ENCODE measurements at regions not wholly inside any gene's neighbourhood (a gene's known extent, or its start where the extent isn't known, plus 50 kb on each side); places are given as distances from the start of the nearest gene placed in this dataset.

DNA sequence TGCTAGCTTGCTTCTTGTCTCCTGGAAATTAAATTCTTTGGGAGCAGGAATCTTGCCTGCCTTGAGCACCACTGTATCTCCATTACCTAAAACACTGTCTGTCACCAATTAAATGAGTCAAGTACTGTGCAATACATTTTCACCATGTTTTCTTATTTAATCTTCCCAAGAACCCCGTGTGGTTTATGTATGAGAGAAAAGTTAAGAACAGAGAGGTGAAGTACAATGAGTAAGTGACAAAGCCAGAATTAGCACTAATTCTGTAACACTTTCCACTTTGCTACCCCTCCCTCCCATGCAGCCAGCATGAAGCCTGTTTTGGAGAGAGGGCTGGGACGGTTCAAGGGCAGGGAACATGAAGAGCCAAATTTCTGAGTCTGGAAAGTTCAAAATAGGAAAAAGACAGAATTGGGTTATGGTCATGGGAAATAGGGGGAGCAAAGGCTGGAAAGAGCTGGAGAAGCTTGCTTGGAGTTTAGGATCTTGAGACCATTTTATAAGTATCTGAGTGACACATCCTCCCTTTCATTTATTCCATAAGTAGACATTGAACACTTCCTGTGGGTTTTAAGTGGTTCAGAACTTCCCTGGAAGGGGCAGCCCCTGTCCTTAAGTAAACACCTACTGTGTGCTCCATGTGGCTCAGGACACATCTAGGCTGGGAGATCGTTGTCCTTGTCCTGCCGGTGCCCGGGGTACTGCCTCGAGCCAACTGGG, 60.5 kb upstream of the CHST1 start:
- ATAC-seq (no peak), DNase-seq (no peak)
- Histone ChIP-seq H3K27me3 (no peaks in the 10 kb centered on the region), H3K9me3 (no peaks in the 10 kb centered on the region), H3K27ac (no peak overlapping the region), H3K4me1 (no peaks in the 10 kb centered on the region), H3K4me3 (no peak overlapping the region), H3K36me3 (no peaks in the 10 kb centered on the region)
- 64% methylated on average over 6 of the region's 6 CpGs for WGBS (ENCODE audit: insufficient coverage, low coverage, low lambda C conversion rate, missing lambda C conversion rate)
- intact Hi-C loops (cut with DNase I), result no loop called here
- TF ChIP-seq CTCF (IDR thresholded peaks at IDR 0.05), result no peak
- TF ChIP-seq POLR2A (IDR thresholded peaks at IDR 0.05), result no peak

DNA sequence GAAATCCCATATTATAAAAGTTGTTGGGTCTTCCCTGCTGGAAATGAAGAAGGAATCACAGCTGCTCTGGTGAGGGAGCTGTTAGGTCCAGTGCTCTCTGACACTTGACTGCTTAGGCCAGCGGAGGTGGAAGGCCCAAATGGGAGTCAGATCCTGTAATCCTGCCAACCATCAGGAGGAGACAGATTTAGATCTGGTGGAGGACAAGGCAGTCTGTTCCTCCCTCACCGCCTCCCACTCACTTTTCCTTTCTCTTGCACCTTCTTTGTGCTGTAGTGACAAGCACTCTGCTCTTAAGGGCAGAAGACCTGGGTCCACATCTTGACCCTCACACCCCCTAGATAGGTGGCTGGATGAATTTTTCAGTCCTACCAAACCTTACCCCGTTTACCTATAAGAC, 59.7 kb upstream of the CHST1 start:
- ATAC-seq (no peak), DNase-seq (no peak)
- 25% methylated on average over 1 of the region's 3 CpGs for WGBS (ENCODE audit: insufficient coverage, low coverage, low lambda C conversion rate, missing lambda C conversion rate)
- no peak overlapping the region for H3K27ac ChIP-seq
- H3K27me3 ChIP-seq, result no peaks in the 10 kb centered on the region
- no peaks in the 10 kb centered on the region for H3K4me1 ChIP-seq
- TF ChIP-seq CTCF (IDR thresholded peaks at IDR 0.05) (no peak), POLR2A (IDR thresholded peaks at IDR 0.05) (no peak)
- no peaks in the 10 kb centered on the region for H3K36me3 ChIP-seq
- intact Hi-C loops (cut with DNase I), result no loop called here
- no peaks in the 10 kb centered on the region for H3K9me3 ChIP-seq
- no peak overlapping the region for H3K4me3 ChIP-seq

- Histone ChIP-seq H3K27ac (no peak overlapping the region), H3K27me3 (no peaks in the 10 kb centered on the region), H3K4me1 (no peaks in the 10 kb centered on the region), H3K9me3 (no peaks in the 10 kb centered on the region), H3K36me3 (no peaks in the 10 kb centered on the region), H3K4me3 (no peak overlapping the region)
- intact Hi-C loops (cut with DNase I), result no loop called here
- TF ChIP-seq POLR2A (IDR thresholded peaks at IDR 0.05) (no peak), CTCF (IDR thresholded peaks at IDR 0.05) (no peak)
- 81% methylated on average over 3 of the region's 3 CpGs for WGBS (ENCODE audit: insufficient coverage, low coverage, low lambda C conversion rate, missing lambda C conversion rate)
- ATAC-seq (no peak), DNase-seq (no peak)
Measured at GRCh38 chr11:45724153-45724552, 58.7 kb upstream of the CHST1 start.

GRCh38 chr11:45723397-45723796, 58.0 kb upstream of the CHST1 start:
- Histone ChIP-seq H3K27ac (no peak overlapping the region), H3K4me3 (no peak overlapping the region), H3K36me3 (no peaks in the 10 kb centered on the region), H3K27me3 (no peaks in the 10 kb centered on the region), H3K9me3 (no peaks in the 10 kb centered on the region), H3K4me1 (no peaks in the 10 kb centered on the region)
- DNase-seq (no peak), ATAC-seq (no peak)
- no peak for TF ChIP-seq CTCF (IDR thresholded peaks at IDR 0.05)
- no peak for TF ChIP-seq POLR2A (IDR thresholded peaks at IDR 0.05)
- 82% methylated on average over 7 of the region's 7 CpGs for WGBS (ENCODE audit: insufficient coverage, low coverage, low lambda C conversion rate, missing lambda C conversion rate)
- intact Hi-C loops (cut with DNase I), result no loop called here

DNA sequence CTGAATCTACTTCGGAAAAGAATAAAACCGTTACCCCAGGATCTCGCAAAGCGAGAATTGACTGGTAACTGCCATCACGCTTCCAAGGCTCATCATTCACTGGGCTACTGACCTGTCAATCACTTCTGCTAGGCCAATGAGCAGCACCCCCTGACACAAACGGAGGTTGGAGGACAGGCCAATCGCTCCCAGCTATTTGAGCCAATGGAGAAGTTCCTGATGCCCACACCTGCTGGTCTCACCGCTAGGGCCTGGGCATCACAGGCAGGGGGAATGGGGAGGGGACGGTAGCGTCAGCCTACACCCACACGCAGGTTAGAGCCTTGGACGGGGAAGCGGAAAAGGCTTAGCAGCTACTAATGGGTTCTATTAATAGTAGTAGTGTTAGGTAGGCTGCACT, 56.7 kb upstream of the CHST1 start:
- intact Hi-C loops (cut with DNase I), result no loop called here
- ATAC-seq, result no peak

More for the DNA sequence above, 56.7 kb upstream of the CHST1 start:
- Histone ChIP-seq H3K4me1 (no peaks in the 10 kb centered on the region), H3K27ac (no peak overlapping the region), H3K4me3 (no peak overlapping the region), H3K36me3 (no peaks in the 10 kb centered on the region), H3K9me3 (no peaks in the 10 kb centered on the region), H3K27me3 (no peaks in the 10 kb centered on the region)
- no peak for TF ChIP-seq POLR2A (IDR thresholded peaks at IDR 0.05)
- TF ChIP-seq CTCF (IDR thresholded peaks at IDR 0.05), result no peak
- no peak for DNase-seq
- 81% methylated on average over 10 of the region's 13 CpGs for WGBS (ENCODE audit: insufficient coverage, low coverage, low lambda C conversion rate, missing lambda C conversion rate)
